ENCODE measurements at regions not wholly inside any gene's neighbourhood (a gene's known extent, or its start where the extent isn't known, plus 50 kb on each side); places are given as distances from the start of the nearest gene placed in this dataset.

GRCh38 chrX:110851780-110852179, 56.2 kb upstream of the CHRDL1 start:
- no peak for DNase-seq

GRCh38 chrX:110847334-110847733, 51.7 kb upstream of the CHRDL1 start:
- peak; percentile 62 for DNase-seq

- DNase-seq, result no peak
Observed at GRCh38 chrX:110846071-110846470, 50.5 kb upstream of the CHRDL1 start.

Data from activated CD4-positive, alpha-beta T cell treated with anti-CD3 and anti-CD28 coated beads, Interleukin-10, Interleukin-2, amounts not matched to agents 100 ng/mL and 50 ng/mL, durations not matched to agents 16 hours and 8 hours (primary cell).